Activated CD4-positive, alpha-beta T cell treated with anti-CD3 and anti-CD28 coated beads, Interleukin-2, amount 50 U/mL, for 24 hours (primary cell): ENCODE measurements at regions not wholly inside any gene's neighbourhood (a gene's known extent, or its start where the extent isn't known, plus 50 kb on each side); places are given as distances from the start of the nearest gene placed in this dataset.
"Not testable (repeated sequence)": the region's sequence is repeated elsewhere in the genome, so short reads cannot be mapped to it uniquely, and the experiment has no call there.

Experiments
- DNase-seq, 2 donors: peaks; one replicate each; pipeline ENCODE4 v3.0.0-alpha.2; 2020; ENCODE audit warnings: low read depth in 1 of 2, low spot score in 1 of 2

DNA sequence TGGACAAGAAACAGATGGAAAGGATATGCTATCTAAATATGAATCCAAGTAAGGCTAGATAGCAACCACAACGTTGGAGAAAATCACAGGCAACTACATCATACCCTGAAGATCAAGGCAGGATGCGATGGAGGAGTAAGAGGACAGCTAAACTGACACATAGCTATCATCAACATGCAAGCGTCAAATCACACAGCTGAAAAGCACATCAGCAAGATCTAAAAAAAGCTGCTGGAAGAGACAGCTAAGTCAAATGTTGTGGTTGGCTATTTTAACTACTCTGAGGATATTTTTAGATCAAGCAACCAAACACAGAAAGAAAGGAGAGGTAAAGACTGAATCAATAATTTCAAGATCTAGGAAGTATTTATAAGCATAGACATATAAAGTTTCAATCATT is 466.9 kb downstream of the BRD1 start:
- DNase-seq, result no peak

DNA sequence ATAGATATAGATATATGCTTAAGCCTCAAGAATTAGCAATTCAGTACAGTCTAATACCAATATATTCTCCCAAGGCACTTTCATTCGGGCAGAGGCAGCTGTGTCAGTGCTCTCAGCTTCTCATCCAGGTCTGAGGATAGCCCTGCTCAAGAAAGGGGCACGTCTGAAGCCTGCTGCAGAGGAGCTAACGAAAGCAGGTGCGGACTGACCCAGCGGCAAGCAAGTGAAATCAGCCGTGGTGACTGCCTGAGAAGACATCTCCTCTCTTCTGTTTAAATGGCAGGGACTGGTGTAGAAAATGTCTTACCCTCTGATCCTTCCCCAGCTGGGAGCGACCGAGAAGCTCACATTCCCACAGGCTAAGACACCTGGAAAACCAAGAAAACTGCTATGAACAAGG is 468.6 kb downstream of the BRD1 start:
- no peak for DNase-seq

DNA sequence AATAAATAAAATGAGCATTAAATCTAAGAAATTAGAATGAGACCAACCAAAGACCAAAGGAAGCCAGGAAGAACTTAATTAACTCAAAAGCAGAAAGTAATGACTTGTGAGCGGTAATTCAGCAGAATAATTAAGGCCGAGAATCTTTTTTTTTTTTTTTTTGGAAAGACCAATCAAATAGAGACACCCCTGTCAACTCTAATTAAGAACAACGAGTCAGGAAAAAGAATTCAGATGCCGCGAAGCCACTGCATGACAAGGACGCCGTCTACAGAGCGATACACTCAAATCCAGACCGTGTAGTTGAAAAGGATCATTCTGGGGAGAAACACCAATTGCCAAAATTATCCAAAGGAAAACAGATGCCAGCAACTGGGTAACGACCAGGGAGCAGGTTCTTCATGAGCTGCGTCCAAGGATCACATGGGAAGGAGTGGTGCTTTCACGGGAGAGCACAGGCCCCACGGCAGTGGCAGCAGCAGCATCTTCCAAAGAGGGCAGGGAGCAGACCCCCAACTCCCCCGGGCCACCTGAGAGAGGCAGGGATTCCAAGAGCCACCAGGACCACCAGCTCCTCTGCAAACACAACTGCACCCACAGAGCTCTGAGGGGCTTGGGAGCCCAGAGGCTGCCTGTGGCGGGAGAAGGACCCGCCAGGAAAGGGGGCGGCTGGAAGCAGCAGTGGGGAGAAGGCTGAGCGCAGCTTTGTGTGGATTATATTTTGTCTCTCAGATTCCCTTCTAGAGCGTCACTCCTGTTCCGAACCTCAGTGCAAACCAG is 469.8 kb downstream of the BRD1 start:
- DNase-seq, result no peak

DNA sequence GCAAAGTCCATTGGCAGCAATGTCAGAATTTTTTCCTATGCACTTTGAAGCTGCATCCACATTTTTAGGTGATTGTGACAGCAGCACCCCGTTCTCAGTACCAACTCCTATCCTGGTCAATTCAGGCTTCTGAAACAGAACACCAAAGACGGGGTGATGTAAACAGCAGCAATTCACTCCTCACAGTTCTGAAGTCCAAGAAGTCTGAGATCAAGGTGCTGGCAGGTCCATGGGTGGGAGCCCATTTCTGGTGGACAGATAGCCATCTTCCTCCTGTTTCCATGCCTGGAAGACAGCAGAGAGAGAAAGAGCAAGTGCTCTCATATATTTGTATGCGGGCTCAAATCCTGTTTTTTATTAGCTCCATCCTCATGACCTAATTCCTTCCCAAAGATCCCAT is 471.2 kb downstream of the BRD1 start:
- DNase-seq, result no peak

DNA sequence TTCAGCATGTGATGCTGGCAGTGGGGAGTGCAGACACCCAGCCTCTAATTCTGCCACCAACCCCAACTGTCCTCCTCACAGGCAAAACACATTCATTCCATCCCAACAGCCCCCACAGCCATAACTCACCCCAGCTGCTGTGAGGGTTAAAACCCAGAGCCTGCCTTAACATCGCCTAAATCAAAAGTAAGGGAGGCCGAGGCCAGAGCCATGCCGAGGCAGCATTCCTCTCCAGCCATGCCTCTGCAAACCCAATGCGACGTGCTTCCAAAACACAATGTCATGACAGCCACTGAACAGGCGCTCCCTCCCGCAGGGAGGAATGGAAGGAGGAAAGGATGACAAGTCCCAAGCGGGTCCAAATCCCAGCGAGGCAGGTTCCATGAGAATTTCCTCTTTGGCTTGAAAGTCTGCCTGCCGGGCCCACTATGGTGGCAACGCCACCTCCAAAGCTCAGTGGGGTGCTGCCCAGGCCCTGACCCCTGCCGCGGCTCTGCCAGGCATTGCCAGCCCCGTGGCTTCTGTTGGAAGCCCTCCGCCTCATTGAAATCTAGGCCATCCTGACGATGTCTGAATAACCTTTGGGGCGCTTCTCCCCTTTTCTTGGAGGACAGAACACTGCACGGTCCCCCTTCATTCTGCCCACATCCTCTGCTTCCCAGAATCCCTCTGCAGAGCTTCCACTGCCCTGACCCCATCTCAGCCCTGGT is 472.3 kb downstream of the BRD1 start:
- DNase-seq, result no peak

DNA sequence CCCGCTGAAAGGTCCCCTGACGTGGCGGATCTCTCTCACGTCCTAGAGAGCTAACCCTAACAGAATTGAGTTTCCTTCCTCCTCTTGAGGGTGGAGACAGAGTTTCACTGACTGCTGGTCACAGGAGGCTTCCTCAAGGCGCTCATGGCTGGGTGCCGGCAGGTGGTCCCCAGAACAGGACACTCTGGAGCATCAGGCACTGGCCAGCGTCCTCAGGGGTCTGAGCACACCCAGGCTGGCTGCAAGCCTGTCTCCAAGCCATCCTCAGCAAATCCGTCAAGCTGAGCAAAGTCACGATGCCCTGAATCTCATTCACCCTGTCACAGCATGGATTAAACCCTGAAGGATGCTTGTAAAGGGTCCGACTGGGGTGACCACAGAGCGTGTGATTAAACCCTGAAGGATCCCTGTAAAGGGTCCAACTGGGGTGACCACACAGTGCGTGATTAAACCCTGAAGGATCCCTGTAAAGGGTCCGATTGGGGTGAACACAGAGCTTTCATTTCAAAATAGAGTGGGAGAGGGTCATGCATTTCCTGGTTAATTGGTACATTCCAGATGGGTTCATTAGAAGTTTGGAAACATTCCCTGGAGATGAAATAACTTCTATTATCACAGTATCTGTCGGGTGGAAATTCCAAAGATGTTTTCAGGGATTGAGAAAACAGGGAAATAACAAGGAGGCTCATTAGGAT is 473.0 kb downstream of the BRD1 start:
- DNase-seq, result no peak

DNA sequence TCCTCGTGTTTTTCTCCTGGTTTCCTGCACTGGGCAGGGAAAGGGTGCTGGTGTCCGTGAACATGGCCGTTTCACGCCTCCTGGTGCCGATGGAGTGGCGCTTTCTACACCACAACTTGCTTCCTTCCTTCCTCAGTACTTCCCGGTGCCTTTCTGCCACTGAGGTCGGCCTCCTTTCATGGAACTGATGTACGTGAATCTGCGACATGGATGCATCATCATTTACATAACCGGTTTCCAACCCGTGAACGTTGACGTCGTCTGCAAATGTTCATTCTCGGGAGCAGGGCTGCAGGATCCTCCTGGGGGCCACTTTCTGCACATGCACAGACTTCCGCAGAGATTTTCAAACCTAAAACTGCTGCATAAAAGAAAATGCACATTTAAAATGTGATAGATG is 474.4 kb downstream of the BRD1 start:
- no peak for DNase-seq

DNA sequence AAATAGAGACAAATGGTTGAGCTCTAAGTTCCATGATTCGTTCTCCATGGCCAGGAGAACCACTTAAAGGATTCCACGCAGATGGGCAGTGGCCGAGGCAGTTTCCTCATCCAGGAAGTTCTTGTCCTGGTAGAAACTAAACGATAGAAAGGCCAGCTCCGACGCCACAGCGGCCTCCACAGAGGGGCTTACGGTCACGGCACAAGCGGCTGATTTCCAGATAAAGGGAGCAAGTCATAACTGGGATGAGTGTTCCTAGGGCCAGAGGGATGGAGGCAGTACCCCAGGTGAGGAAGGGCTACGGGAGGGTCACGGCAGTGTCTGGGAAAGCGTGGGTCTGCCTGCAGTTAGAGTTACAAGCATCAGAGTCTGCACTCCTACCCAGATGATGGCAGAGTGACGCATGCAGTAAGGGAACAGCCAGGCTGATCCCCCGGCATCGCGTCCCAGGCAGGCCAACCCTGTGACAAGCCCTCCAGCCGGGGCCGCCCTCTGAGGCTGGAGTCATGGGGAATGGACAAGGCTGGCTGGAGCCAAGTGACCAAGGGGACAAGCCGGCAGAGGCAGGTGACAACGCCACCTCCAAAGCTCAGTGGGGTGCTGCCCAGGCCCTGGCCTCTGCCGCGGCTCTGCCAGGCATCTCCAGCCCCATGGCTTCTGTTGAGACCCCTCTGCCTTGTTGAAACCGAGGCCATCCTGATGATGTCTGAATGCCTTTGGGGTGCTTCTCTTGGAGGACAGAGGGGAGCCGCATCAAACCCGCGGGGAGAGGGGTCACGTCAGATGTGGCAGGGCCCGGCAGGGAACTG is 475.1 kb downstream of the BRD1 start:
- DNase-seq, result no peak

DNA sequence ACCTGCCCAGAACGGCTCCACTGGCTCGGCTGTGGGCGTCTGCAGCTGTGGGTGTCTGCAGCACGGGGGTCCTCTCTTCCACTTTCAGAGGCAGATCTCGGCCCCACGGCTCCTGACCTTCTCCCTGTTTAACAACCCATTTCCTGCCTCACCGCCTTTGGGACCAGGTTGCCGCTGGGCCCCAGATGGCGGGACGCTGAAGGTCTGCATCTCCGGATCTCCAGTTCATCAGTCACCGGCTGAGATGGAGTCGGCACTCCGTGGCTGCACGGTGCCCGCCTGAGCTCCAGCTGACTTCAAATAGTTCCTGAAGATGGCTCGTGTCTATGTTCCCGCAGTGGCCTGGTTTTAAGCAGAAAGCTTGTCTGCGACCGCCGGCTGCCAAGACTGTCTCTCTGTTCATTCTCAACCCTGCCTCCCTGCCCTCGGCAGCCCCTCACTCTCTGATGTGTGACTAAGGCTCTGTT is 475.9 kb downstream of the BRD1 start:
- DNase-seq, result no peak

DNA sequence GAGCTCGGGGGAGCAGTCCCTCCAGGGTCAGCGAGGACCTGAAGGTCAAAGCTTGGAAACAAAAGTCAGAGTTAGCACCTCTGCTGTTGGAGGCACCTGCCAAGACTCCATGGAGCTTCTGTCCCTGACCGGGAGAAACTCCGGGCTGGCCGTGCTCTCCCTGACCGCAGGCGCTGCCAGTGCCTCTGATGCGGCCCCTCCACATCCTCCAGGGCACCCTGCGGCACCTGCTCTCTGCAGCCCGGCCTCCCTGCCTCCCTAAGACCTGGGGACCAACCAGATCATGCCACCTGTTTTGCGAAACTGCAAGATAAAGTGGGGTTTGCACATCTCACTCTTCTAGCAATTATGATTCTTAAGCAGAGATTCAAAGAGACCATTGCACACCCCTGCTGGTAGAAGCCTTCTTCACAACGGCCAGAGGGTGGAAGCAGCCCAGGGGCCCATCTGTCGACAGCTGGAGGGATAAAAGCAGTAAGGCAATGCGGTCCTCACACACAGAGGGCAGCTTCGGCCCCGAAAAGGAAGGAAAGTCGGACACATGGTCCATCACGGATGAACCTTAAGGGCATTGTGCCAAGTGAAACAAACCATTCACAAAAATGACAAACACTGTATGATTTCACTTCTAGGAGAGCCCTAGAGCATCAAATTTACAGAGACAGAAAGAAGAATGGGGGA is 477.1 kb downstream of the BRD1 start:
- no peak for DNase-seq

DNA sequence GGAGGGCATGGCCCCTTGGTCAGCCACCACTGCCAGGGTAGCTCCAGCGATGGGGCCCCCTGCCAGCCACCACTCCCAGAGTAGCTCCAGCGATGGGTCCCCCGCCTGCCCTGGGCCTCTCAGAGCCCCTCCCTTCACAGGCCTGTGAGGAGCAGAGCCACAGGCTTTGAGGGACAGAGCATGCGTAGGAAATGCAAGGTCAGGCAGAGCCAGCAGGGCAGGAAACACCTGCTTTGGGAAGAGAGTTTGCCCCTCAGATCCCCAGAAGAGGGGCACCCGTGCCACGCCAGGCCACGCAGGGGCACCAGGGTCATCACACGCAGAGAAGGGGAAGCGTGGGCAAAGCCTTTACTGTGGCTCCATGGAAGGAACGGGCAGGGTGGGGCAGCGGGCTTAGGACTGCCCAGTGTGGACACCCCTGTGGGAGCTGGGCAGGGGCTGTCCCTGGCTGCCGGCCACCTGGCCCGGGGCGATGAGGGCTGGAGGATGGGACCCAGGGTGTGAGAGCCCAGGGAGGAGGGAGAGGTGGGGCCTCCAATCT is 477.8 kb downstream of the BRD1 start:
- no peak for DNase-seq

DNA sequence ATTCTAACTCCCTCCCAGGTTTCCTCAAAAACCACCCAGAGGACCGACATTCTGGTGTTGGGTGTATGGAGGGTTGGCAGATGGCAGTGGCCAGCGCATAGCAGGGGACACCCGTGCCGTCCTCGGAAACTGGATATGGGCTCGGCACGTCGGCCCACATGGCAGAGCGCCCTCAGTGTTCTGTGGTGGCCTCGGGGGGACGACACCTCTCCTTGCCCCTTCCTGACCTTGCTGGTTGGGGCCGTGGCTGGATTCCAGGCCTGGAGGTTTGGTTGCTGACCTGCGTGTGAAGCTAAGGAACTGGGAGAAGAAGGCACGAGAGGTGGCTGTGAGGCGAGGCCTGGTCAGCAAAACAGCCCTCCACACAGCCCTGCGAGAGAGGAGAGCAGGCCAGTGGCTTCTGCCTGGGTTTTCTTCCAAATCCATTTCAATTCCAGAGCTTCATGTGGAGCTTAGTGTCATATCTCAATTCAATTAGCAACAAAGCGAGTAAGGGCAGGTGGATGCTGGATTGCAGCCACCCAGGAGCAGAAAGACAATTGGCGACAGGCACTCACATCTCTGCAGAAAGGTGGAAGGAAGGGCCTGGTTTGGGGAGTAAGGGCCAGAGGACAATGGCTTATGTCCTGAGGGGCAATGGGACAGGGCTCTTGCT is 478.4 kb downstream of the BRD1 start:
- DNase-seq, result no peak

DNA sequence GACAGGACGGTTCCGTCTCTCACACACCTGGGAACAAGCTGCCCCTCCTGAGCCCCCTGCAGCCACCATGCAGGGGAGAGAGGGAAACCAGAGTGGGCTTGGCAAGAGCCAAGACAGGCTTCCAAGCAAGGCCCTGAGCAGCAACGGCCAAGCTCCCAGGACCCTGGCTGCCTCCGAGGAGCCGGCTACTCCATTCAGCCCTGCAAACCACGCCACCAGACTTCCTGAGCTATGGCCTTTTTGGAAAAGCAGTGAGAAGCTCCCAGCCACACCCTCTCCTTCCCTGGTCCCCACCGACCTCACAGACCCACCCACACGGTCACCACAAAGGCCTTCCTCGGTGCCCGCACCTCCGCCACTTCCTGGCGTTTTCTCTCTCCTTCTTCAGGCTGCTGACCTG is 479.0 kb downstream of the BRD1 start:
- DNase-seq, result no peak

DNA sequence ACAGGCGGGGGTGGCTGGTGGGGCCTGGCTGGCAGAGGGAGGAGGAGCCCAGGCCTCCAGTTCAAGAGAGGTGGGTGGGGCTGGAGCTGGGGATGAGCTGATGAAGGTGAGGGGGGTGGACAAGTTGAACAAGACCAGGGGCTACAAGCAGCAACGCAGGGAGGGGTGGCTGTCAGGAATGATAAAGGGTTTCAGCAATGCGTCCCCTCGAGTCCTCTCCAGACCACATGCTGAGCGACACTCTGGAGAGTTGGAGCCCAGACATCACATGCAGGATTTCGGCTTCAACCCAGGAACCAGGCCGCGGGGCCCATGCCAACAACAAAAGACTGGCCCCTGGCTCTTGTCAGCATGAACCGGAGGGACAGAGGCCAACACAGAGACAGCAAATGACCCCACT is 480.3 kb downstream of the BRD1 start:
- DNase-seq, result no peak

DNA sequence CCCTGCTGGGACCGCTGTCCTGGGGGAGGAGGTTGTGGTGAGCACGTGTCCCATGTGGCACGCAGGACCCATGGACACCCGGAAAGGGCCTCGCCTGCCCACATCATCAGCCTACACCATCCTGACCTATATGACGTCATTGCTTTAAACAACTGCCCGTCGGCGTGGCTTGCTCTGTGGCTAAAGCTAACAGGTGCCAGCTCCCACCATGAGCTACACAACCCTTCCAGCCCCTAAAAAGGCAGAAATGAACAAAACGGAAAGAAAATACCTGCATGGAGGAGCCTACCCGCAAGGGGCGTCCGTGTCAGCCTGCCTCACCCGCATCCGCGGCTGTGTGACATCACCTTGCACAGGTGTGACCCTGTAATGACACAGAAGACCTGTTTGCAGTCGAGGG is 481.8 kb downstream of the BRD1 start:
- no peak for DNase-seq

DNA sequence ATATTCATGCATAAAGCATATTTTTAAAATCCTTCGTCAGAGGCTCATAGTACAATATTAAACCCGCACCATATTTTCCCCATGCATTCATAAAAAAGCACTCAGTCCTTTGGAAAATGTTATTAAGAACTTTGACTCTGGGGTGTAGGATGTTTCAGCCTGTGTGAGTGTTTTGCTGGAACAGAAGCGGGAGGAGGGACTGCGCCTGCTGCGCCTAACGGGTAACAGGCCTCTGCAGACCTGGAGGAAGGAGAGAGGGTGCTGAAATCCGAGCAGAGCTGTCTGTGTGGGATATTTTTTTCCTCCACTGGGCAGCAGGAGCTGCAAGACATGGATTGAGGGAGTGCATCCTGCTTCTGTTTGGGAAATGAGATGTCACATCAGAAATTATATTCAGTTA is 483.0 kb downstream of the BRD1 start:
- DNase-seq, result no peak

DNA sequence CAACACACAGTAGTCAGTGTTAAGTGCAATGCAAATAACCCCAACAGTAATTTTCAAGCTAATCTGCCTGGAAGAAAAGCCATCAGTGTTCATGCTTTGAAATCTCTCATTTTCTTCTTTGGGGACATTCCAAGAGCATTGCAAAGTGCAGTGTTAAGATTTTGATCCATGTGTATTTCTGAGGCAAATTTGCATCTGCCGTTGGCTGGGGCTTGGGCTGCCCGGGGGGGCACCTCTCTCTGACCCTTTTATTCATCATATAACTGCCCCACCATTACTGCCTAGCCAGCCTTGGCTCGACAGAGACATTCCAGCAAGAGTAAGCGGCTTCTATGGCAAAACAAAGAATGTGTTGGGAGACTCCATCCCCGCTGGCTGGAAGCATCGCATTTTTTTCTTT is 483.5 kb downstream of the BRD1 start:
- DNase-seq, result no peak

DNA sequence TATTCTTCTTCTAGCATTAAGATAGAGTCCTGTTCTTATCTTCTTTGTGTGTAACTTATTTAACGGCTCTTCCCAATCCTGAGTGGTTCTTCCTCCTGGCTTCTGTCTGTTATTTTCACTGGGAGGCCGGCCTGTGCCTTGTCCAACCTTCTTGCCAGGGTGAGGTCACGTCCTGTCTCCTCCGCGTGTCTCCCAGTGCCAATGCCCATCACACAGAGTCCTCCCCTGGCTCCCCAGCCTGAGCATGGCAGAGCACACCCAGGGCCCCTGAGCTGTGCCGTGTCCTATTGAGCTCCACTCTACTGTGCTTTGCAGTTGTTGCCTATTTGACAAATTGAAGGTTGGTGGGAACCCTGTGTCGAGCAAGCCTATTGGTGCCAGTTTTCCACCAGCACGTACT is 487.3 kb downstream of the BRD1 start:
- no peak for DNase-seq

DNA sequence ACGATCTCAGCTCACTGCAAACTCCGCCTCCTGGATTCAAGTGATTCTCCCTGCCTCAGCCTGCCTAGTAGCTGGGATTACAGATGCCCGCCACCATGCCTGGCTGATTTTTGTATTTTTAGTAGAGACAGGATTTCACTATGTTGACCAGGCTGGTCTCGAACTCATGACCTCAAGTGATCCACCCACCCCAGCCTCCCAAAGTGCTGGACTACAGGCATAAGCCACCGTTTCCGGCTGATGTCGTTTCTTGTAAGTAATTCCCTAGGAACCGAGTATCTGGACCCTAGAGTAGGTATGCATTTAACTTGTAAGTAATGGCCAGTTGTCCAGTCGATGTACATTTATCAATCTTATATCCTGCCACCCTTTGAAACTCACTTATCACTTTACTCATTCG is 491.2 kb downstream of the BRD1 start:
- DNase-seq, result not testable (repeated sequence)

DNA sequence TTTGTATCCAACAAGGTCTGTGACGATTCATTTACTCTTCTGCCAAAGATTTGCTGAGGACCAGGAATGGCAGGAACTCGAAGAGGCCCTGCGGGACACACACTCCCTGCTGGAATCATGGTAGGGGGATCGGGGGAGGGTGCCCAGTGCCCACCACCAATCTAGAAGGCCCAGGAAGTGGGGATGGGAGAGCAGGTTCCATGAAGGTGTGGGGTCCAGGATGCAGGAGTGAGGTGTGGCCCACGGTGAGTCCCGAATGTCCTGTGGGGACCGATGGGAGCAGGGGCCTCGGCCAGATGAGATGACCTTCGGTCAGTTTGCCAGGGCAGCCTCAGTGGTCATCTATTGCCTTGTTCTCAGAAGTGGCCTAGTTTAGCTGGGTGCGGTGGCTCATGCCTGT is 492.7 kb downstream of the BRD1 start:
- no peak for DNase-seq
